Right ventricle myocardium superior (tissue), 1 donor: ENCODE measurements at regions not wholly inside any gene's neighbourhood (a gene's known extent, or its start where the extent isn't known, plus 50 kb on each side); places are given as distances from the start of the nearest gene placed in this dataset.
A peak's percentile ranks its signal among the peaks of the same experiment; 100 is the strongest.
"Not testable (repeated sequence)": the region's sequence is repeated elsewhere in the genome, so short reads cannot be mapped to it uniquely, and the experiment has no call there.

Source experiments
- ATAC-seq: fragments of 200-7000 bp; cut with Tn5 transposase; one replicate; pipeline ENCODE4 v1.9.1; 2020; ENCODE audit warnings: mild to moderate bottlenecking; ENCODE audit not compliant: poor library complexity
- DNase-seq: peaks from one replicate; pipeline ENCODE4 v3.0.0-alpha.2; 2020
- intact Hi-C: fragments of 100-400 bp; cut with DNase I; formaldehyde crosslinking; loops from one replicate; pipeline ENCODE4 v1.11.2; 2022
- donor health status: DM: no; HTN: yes; CAD: no; lungs with severe emphysema.

GRCh38 chr5:3333836-3334235 is 261.8 kb upstream of the IRX1 start:
- DNase-seq (no peak), ATAC-seq (no peak)
- intact Hi-C loops = no loop called here

GRCh38 chr5:3333105-3333504 is 262.5 kb upstream of the IRX1 start:
- intact Hi-C loops = no loop called here
- DNase-seq (no peak), ATAC-seq (no peak)

DNA sequence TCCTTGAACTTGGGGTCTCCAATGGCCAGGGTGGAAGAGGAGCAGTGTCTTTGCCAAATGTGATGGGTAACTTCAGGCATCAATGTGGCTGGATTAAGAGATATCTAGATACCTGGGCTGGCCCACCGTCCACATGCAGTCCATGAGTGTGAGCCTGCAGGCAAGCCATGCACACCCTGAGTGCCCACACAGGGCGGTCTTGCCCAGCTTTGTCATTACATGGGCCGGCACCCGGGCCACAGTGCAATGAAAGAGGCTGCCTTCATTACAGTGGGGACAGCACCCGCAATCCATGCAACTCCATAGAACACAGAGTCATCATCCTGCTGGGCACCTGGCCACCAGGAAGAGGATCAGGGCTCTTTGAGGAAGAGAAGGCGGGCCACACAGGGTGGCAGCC is 263.8 kb upstream of the IRX1 start:
- intact Hi-C loops = no loop called here
- no peak for ATAC-seq
- no peak for DNase-seq

DNA sequence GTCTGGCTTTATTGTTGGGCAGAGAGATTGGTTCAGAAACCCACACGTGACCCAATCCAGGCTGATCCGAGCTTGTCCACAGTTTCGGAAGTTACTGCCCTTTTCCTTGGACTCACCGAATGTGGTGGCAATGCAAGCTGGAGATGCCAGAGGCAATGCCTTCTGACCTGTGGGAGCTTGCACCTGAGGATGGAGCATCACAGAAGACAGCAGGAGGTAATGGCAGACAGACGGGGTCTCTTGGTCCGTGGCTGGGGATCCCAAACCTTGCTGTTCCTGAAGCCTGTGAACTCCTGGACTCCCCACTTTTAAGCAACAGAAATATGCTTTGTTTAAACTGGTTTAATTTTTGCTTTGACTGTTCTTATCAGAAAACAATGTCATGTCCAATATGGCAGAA is 265.2 kb upstream of the IRX1 start:
- DNase-seq (no peak), ATAC-seq (no peak)
- intact Hi-C loops = no loop called here

DNA sequence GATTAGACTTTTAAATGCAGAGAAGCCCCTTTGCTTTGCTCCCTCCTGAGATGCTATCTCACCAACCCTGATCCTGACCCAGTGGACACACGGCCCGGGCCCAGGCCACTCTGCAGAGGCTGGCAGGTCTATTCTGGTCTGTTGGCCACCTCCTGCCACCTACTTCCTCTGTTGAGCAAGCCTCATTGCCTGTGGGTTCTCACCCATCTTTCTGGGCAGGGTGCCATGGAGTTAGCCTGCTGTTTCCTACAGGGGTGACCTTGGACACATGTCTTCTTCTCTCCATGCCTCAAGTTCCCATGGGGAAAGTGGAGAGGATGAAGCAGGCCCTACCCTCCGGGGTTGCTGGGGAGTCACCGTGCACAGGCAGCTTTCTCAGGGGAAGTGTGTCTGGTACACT is 266.2 kb upstream of the IRX1 start:
- intact Hi-C loops = no loop called here
- ATAC-seq = no peak
- DNase-seq = no peak

DNA sequence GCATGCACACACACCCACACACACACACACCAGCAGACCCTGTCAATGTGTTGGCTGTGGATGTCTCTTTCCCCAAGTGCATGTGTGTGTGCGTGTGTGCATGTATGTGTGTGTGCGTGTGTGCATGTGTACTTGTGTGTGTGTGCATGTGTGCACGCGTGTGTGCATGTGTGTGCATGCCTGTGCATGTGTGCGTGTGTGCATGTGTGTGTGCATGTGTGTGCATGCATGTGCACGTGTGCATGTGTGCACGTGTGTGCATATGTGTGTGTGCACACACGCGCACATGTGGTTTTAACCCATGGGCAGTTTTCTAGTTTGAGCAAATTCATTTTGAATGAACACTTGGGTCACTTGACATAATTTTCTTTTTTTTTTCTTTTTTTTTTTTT is 268.8 kb upstream of the IRX1 start:
- intact Hi-C loops = no loop called here
- no peak for ATAC-seq
- DNase-seq = no peak

DNA sequence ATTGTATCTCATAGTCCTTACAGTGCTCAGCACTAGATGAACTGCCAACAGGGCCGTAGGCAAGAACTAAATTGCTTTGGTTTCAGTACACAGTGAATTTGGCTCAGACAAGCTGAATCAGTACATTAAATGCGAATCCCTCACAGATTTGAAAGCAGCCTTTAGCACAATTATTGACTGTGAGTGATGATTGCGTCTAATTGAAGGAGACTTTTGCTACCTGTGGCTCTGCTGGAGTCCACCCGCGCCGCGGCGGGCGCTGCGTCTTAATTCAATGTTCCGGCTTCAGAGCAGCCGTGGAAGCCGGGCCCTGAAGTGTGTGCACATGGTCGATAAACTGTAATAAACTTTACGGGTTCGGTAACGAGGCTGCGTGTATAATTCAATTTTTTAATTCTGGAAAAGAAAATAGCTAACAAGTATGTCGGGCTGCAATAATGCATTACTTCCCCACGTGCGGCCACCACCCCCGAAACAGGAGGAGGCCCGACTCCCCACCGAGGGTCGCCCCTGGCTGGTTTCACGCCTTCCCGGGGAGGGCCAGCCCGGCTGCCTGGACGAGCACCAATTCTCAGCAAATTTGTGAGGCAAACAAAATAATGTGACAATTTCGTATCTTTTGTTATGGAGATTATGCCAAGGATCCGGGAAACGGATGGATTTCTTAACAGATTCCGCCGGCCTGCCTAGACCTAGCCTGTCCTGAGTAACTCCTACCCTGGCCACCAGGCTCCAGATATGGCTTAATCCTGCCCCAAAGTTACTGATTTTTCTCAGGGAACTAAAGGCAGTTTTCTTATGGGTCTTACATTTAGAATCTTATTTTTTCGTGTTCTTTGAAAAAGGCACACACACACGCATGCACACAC is 269.4 kb upstream of the IRX1 start:
- intact Hi-C loops = no loop called here
- DNase-seq (no peak), ATAC-seq (no peak)

DNA sequence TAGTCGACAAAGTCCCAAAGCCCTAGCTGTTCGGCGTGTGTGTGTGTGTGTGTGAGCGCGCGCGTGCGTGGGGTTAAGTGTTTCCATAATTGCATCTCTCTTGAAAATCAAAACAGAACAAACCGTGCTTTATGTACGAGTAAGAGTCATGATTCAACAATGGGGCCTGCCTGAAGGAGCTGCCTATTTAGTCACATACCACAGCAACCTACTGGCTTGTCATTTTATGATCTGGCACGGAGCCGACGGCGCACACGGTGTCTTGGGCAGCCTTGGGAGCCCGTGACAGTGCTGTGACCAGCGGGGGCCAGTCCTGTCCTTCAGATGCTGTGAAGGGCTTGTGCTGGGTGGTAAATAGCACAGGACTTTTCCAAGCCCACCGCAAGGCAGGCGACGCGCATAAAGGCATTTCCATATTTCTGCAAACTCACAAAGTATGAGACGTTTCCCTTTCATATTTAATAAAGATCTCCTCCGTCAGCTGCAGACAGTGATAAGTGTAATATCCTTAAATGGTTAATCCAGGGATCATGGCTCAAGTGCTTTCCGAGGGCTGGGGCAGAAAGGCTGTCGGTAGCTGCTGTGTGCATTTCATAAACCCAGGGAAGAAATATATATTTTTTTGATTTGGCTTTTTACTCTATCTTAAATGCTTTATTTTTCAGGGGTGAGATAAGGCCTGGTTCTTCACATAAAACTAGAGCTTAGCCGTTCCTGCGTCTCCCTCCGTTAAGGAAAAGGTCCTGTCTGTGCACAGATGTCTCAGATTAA is 270.2 kb upstream of the IRX1 start:
- DNase-seq = no peak
- ATAC-seq = peak; percentile 82
- intact Hi-C loops = no loop called here

GRCh38 chr5:3324421-3325101 is 271.1 kb upstream of the IRX1 start:
- ATAC-seq (peak; percentile 18), DNase-seq (no peak)
- intact Hi-C loops = no loop called here

- not testable (repeated sequence) for ATAC-seq
These were observed 271.7 kb upstream of the IRX1 start for GRCh38 chr5:3323966-3324365.

GRCh38 chr5:3323144-3323543 is 272.5 kb upstream of the IRX1 start:
- DNase-seq (no peak), ATAC-seq (no peak)
- intact Hi-C loops = no loop called here

More at GRCh38 chr5:3323966-3324365, 271.7 kb upstream of the IRX1 start:
- intact Hi-C loops, DNase-seq: not testable (repeated sequence)

- intact Hi-C loops = no loop called here
- ATAC-seq = no peak
- no peak for DNase-seq
These were observed 273.0 kb upstream of the IRX1 start for GRCh38 chr5:3322642-3323041.

DNA sequence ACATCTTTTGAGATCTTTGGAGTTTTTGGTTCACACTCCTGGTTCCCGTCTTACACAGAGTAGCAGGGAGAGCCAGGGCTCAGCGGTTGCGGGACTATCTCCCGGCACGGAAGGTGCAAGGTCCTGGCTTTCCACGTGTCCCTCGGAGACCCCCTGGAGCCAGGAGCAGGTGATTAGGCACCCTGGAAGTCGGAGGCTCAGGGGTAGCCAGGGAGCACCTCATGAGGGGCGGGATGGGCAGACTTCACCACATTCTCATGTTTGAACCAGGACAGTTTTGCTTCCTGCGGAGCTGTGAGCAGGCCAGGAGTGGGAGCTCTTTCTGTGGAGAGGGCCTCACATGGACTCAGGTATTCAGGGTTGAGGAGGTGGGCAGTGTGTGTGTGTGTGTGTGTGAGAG is 273.7 kb upstream of the IRX1 start:
- DNase-seq (no peak), ATAC-seq (no peak)
- intact Hi-C loops = no loop called here

- intact Hi-C loops = no loop called here
- no peak for DNase-seq
- ATAC-seq = no peak
These were observed 274.4 kb upstream of the IRX1 start for GRCh38 chr5:3321119-3321760.

DNA sequence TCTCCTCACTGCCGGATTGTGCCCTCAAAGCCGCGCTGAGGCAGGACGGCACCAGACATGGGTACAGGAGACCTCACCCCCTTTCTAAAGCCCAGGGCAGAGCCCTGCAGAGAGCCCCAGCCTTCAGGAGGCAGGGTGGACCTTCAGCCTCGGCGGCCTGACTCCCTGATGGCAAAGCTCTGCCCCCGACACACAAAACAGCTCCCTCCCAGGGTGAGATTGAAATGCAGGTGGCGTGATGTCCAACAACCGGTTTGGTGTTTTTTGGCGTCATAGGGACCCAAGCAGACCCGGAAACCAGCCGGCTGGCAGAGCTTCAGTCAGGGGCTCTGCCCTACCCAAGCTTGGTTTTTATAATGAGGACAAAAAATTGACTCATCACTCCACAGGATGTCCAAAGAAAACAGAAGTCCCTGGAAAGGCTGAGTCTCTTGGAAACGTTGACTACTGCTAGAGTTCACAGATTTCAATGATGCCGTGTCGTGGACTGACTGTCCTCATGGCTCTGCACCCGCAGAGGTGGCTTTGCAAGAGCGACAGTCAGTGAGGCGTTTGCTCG is 275.2 kb upstream of the IRX1 start:
- intact Hi-C loops = no loop called here
- no peak for DNase-seq
- ATAC-seq = no peak

DNA sequence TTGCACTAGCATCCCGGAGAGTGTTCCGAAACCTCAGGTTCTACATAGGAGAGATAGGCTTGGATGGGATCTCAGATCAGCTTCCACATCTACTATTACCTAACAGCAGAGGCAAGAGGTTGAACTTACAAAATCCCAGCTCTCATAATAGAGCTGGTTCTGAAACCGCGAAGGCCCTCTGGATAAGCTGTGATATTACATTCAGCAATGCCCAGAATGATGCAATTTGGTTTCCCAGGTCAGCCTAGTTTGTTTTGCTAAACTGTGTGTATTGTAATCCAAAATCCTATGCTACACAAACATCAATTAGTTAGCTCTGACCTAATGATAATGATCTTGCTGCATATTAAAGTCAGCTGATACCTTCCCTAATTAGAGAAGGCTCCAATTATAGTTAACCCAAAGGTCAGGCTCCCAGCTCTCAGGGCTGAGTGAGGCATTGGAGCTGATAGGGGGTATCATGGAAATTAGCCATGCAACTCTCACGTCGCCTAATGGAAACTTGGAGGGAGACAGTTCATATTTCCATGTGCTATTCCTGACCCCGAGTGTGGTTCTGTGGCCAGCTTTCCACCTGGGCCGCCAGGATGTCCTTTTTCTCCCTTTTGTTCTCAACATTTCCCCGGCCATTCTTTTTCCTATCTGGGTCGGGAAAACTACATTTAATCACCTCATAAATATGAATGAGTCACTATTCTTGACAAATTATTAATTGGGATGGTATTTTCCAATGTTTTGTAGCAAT is 278.4 kb upstream of the IRX1 start:
- ATAC-seq (no peak), DNase-seq (no peak)
- intact Hi-C loops = no loop called here

DNA sequence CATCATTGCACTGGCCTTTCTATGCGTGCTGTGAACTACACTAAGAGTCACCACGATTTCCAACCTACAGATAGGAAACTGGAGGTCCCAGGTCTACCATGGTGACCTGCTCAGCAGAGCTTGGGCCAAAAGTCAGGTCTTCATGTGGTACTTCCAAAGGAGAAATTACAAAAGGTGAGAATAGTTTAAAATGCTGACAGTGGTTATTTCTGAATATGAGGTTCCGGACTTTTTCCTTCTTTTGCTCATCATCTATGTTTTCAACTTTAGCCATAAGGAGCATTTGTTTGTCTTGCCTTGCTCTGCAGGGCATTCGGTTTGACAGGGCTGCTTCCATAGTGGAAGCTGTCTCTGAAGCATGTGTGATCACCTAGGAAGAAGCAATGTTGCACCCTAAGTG is 282.1 kb upstream of the IRX1 start:
- no peak for DNase-seq
- no peak for ATAC-seq
- intact Hi-C loops = no loop called here

DNA sequence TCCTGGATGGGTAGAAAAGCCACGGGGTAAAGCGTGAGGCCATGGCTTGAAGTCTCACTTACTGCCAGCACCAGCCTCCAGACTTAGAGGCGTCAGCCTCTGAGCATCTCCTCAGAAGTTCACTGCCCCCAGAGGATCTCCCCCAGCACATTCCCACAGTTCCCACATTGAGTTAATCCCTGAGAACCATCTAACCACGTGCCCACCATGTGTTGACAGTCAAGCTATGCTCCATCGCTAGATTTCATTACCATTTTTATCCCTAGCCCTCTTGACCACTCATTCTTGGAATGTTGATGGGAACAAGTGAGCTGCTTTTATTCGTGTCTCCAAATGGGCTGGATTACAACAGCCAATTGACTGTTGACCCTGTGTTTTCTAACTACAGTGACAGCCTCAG is 283.3 kb upstream of the IRX1 start:
- intact Hi-C loops = no loop called here
- ATAC-seq (no peak), DNase-seq (no peak)
